Endothelial cell (in vitro differentiated cells): ENCODE measurements at regions not wholly inside any gene's neighbourhood (a gene's known extent, or its start where the extent isn't known, plus 50 kb on each side); places are given as distances from the start of the nearest gene placed in this dataset.

Experiments used
- DNase-seq: peaks from one replicate; pipeline ENCODE4 v3.0.0; 2021; ENCODE audit warnings: low spot score
- H3K27ac Mint-ChIP-seq: one replicate; pipeline ENCODE4 v1.8.0; 2021; ENCODE audit warnings: mixed read lengths, inconsistent platforms; ENCODE audit not compliant: unreplicated experiment
- H3K27me3 Mint-ChIP-seq: one replicate; pipeline ENCODE4 v1.8.0; 2021; ENCODE audit warnings: mild to moderate bottlenecking, moderate library complexity, mixed read lengths, inconsistent platforms; ENCODE audit not compliant: unreplicated experiment
- H3K36me3 Mint-ChIP-seq: one replicate; pipeline ENCODE4 v1.8.0; 2021; ENCODE audit warnings: mild to moderate bottlenecking, low read depth, mixed read lengths, inconsistent platforms; ENCODE audit not compliant: unreplicated experiment
- H3K4me1 Mint-ChIP-seq: one replicate; pipeline ENCODE4 v1.8.0; 2021; ENCODE audit warnings: mild to moderate bottlenecking, mixed read lengths, inconsistent platforms; ENCODE audit not compliant: unreplicated experiment
- H3K4me3 Mint-ChIP-seq: one replicate; pipeline ENCODE4 v1.8.0; 2021; ENCODE audit warnings: mild to moderate bottlenecking, mixed read lengths, inconsistent platforms; ENCODE audit not compliant: unreplicated experiment
- H3K9me3 Mint-ChIP-seq: one replicate; pipeline ENCODE4 v1.8.0; 2021; ENCODE audit warnings: mixed read lengths, inconsistent platforms; ENCODE audit not compliant: unreplicated experiment
- TF ChIP-seq, protein P1 (sequence below): fragments of 200-600 bp; sonication (generic); IDR thresholded peaks from one replicate; pipeline ENCODE4 v1.5.0; 2021; ENCODE audit warnings: antibody characterized with exemption; ENCODE audit not compliant: unreplicated experiment

DNA sequence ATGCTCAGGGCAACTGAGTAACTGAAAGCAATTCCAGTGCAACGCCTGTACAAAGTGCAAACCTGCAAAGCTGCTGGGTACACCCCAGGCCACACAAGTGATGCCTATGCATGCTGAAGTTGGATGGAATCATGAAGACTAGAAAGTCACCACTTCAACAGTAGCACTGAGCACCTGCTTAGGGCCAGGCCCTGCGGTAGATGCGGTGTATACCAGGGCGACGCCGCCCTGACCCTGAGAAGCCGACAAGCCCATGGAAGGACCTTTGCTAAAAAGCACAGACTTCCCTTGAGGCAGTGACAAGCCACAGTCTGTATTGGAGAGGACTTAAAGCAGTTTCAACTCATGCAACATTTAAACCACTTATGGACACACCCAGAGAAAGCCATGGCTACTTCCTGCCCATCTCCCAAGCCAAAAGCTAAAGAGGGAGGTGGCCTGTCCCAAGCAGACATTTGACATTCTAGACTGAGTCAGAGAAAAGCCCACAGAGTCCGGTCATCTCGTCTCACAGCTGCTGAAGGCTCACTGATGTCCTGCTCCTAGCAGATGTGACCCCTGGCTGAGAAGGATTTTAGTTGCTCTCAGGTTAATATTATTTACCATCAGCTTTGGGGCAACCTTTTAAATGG lies 843.9 kb upstream of the TMEM132C start:
- Mint-ChIP-seq H3K36me3 (peaks cover 14% of the 10 kb centered on the region), H3K4me3 (no peak overlapping the region), H3K27me3 (peaks cover 2% of the 10 kb centered on the region), H3K9me3 (peaks cover 52% of the 10 kb centered on the region), H3K4me1 (no peaks in the 10 kb centered on the region), H3K27ac (no peak overlapping the region)
- TF ChIP-seq, protein P1, sequence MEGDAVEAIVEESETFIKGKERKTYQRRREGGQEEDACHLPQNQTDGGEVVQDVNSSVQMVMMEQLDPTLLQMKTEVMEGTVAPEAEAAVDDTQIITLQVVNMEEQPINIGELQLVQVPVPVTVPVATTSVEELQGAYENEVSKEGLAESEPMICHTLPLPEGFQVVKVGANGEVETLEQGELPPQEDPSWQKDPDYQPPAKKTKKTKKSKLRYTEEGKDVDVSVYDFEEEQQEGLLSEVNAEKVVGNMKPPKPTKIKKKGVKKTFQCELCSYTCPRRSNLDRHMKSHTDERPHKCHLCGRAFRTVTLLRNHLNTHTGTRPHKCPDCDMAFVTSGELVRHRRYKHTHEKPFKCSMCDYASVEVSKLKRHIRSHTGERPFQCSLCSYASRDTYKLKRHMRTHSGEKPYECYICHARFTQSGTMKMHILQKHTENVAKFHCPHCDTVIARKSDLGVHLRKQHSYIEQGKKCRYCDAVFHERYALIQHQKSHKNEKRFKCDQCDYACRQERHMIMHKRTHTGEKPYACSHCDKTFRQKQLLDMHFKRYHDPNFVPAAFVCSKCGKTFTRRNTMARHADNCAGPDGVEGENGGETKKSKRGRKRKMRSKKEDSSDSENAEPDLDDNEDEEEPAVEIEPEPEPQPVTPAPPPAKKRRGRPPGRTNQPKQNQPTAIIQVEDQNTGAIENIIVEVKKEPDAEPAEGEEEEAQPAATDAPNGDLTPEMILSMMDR: no peak
- DNase-seq: no peak

DNA sequence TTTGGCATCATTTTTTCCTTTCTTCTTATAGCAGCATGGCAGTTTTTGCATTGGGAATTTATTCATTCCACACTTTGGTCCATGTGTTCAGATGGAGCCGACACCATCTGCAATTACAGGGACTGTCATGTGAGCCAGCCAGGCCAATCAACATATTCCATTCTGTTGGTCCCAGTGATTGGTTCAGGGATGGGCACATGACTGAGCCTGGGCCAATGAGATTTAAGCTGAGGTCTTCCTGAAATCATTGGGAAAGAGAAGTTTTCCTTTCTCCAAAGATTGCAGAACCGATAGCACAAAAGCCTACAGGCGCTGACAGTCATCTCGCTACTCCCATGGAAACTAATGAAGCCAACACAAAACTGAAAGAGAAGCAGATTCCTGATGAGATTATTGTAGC lies 841.5 kb upstream of the TMEM132C start:
- Mint-ChIP-seq H3K36me3 (peaks cover 21% of the 10 kb centered on the region), H3K9me3 (peaks cover 57% of the 10 kb centered on the region), H3K27ac (no peak overlapping the region)

DNA sequence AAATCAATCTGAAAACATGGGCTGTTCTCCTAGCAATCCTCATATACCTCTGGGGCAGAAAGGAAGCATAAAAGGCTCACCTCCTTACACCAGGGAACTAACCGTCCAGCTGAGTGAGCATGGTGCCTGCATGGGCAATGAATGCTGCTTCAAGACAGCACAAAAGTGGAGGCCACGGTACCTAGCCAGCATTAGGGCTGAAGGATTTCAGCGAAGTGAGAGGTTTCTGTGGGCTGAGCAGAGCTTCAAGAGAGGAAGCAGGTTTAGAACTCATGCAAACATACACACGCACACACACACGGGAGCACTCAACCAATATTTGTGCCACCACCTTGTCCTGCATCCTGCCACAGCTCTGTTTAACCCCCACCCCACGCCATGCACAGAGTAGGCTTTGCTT lies 838.5 kb upstream of the TMEM132C start:
- Mint-ChIP-seq H3K9me3 (peaks cover 61% of the 10 kb centered on the region), H3K4me3 (no peak overlapping the region), H3K4me1 (no peaks in the 10 kb centered on the region)

More for the DNA sequence above, 841.5 kb upstream of the TMEM132C start:
- Mint-ChIP-seq H3K4me3 (no peak overlapping the region), H3K27me3 (peaks cover 8% of the 10 kb centered on the region), H3K4me1 (no peaks in the 10 kb centered on the region)
- TF ChIP-seq, protein P1: no peak
- DNase-seq: no peak

DNA sequence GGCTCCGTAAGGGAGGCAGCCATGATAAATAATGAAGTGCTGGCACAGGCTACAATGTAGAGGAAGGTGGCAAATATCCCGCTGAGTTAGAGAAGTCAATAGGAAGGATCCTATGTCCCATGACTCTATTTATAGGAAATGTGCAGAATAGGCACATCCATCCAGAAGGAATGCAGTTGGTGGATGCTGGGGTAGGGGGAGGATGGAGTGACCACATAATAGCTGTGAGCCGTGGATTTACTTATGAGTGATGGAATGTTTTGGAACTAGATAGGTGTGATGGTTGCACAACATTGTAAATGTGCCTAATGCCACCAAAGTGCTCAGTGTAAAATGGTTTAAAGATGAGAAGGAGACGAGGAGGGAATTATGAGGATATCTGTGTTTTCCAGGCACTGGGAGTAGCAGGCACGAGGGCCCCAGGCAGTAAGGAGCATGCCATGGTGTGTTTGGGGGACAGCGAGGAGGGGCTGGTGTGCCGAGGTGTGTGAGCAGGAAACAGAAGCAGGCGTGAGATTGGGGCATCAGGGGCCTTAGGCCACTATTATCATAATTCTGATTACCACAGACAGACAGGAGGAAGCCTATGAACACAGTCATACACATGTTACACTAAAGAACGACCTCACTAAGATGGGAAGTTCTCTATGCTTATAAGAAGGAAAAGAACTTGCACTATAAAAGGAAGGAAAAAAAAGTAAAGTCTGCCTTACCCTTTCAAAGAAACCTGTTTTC lies 837.3 kb upstream of the TMEM132C start:
- TF ChIP-seq, protein P1: no peak
- H3K9me3 Mint-ChIP-seq: peaks cover 65% of the 10 kb centered on the region
- no peak overlapping the region for H3K4me3 Mint-ChIP-seq
- no peak for DNase-seq
- H3K36me3 Mint-ChIP-seq: peaks cover 19% of the 10 kb centered on the region
- H3K27ac Mint-ChIP-seq: no peak overlapping the region
- no peaks in the 10 kb centered on the region for H3K4me1 Mint-ChIP-seq
- H3K27me3 Mint-ChIP-seq: peaks cover 14% of the 10 kb centered on the region

More for the DNA sequence above, 838.5 kb upstream of the TMEM132C start:
- TF ChIP-seq, protein P1: no peak
- Mint-ChIP-seq H3K36me3 (peaks cover 19% of the 10 kb centered on the region), H3K27ac (no peak overlapping the region), H3K27me3 (peaks cover 14% of the 10 kb centered on the region)
- no peak for DNase-seq

DNA sequence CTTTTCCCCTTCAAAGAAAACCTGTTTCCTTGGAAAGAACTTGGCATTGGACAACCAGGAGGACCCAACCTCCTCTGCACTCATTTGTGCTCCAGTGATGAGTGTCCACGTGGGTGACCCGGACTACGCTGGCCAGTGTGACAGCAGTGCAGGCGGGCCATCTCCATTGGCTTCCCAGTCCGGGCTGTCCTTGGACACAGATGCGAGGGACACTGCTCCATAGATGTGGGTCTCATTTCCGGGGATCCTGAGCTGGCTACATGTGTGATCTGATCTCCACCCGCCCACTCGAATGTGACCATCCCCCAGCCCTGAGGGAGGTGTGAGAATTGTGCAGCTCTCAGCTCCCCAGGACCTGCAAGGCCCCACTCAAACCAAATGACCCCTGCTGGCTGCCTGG lies 836.6 kb upstream of the TMEM132C start:
- Mint-ChIP-seq H3K9me3 (peaks cover 60% of the 10 kb centered on the region), H3K27me3 (peaks cover 14% of the 10 kb centered on the region), H3K4me3 (no peak overlapping the region), H3K27ac (no peak overlapping the region), H3K36me3 (peaks cover 16% of the 10 kb centered on the region), H3K4me1 (no peaks in the 10 kb centered on the region)
- TF ChIP-seq, protein P1: no peak
- DNase-seq: no peak
